ENCODE measurements at regions not wholly inside any gene's neighbourhood (a gene's known extent, or its start where the extent isn't known, plus 50 kb on each side); places are given as distances from the start of the nearest gene placed in this dataset.
A peak's percentile ranks its signal among the peaks of the same experiment; 100 is the strongest.
"Not testable (repeated sequence)": the region's sequence is repeated elsewhere in the genome, so short reads cannot be mapped to it uniquely, and the experiment has no call there.

DNA sequence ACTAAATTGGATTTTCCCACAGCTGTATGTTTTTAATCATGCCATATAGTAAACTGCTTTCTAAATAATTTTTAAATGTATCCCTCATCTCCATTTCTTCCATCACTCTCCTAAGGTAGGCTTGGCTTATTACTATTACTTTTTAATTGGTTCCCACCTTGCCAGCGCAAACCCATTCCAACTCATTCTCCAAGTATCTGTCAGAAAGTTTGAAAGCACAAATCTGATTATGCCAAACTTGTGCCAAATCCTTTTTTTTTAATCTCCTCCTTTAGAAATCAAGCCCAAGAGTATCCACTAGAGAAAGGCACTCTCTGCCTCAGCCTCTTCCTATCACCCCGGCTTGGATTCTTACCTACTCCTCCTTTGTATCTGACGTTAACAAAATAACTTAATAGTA lies 784.5 kb downstream of the TBL1XR1 start:
- DNase-seq: no peak

DNA sequence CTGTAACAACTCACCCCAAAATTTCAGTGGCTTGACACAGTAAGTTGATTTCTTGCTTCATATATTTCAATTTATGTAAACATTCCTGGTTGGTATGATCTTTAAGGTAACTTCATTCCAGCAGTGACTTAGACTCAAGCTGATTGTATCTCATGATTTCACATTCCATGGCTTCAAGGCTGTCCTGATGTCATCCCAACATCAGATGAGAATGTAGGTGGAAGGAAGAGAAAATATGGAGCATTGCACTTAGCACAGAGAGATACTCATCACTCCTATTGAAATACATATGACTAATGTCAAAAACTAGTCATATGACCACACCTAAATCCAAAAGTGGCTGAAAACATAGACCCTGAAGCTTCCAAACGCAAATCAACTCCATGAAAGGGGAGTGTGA lies 793.8 kb downstream of the TBL1XR1 start:
- DNase-seq: peak; percentile 16

DNA sequence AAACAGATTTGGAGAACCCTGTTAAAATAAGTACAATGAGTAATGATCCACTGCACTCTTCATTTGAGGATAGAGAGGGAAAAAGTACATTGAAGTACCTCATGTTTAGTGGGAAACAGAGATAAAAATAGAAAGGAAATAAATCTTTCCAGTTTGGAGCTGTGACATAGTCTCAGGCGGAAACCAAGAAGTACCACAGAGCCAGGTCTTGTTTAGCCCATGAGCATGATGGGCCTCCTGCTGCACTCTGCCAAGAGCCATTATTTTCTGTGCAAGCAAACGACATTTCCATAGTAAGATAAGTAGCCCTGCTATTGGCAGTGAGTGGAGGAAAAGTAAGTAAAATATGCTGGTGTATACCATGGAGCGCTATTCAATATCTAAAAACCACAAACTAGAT lies 796.1 kb downstream of the TBL1XR1 start:
- no peak for DNase-seq

DNA sequence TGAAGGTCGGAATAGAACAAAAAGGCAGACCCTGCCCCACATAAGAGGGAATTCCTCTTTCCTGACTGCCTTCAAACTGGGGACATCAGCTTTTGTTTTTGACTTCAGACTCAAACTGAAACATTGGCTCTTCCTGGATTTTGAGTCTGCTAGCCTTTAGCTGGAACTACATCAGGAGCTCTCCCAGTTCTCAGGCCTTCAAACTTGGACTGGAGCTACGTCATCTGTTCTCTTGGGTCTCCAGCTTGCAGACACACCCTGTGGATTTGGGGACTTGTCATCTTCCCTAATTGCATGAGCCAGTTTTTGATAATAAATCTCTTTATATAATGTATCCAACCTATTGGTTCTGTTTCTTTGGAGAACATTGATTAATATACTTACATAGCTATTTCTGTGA lies 798.1 kb downstream of the TBL1XR1 start:
- DNase-seq: no peak

DNA sequence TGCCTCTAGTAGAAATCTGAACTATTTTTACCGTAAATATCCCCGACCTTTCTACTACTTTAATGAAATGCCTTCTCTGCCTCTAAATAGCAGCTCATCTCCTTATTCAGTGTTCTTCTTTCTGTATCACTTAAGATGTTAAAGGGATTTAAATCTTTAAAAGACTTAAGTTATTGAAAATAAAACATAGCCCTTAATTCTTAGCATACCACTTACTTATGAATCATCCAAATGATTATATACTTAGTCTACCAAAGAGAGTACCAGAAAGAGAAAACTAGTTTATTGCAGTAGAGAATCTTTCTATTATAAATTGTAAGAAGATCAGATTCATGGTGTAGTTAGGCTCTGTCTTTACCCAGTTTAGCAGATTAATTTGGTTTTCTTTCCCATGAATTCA lies 802.0 kb downstream of the TBL1XR1 start:
- no peak for DNase-seq

DNA sequence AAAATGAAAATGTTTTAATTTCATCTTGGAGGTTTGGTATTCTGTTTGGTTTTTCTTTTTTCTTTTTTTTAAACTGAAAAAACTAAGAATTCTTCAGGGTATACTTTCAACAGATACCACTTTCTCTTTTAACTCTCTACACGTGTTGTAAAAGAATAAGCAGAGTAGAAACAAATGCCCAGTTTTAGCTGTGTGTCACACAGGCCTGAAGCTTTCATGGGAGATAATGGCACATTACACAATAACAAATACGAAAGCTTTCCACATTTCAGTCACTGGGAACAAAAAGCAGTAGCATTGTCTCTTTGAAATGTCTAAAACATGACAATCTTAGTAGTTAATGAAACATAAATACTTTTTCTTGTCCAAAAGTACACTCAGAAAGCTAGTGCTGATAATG lies 818.5 kb downstream of the TBL1XR1 start:
- DNase-seq: no peak

DNA sequence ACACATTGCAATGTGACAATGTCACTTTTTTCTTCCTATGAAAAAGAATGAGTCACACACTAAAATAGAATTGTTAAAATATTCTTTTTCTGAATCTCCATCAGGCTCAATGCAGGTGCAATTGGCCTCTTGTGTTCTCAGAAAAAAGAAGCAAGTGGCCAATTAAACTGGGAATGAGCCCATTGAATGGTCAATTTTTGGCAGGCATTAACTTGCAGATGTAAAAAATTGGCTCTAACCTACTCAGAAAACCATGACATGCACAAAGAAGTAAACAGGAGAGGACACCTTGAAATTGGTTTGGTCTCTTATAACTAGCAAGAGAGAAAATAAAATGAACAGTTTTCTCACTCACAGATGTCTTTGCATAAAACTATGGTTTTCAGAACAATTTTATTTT lies 820.8 kb downstream of the TBL1XR1 start:
- no peak for DNase-seq

DNA sequence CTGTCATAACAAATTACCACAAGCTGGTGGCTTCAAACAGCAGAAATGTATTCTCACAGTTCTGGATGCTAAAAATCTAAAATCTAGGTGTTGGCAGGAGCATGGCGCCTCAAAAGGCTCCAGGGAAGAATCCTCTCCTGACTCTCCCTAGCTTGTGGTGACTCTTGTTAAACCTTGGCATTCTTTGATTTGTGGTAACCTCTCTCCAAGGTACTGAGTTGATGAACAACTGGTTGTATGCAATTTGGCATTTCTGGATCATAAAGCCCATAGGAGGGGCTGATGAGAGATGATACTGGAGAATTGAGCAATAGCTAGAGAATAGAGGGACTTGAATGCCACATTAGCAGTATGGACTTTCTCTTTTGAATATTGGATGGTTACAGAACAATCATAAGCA lies 821.8 kb downstream of the TBL1XR1 start:
- DNase-seq: peak; percentile 4

DNA sequence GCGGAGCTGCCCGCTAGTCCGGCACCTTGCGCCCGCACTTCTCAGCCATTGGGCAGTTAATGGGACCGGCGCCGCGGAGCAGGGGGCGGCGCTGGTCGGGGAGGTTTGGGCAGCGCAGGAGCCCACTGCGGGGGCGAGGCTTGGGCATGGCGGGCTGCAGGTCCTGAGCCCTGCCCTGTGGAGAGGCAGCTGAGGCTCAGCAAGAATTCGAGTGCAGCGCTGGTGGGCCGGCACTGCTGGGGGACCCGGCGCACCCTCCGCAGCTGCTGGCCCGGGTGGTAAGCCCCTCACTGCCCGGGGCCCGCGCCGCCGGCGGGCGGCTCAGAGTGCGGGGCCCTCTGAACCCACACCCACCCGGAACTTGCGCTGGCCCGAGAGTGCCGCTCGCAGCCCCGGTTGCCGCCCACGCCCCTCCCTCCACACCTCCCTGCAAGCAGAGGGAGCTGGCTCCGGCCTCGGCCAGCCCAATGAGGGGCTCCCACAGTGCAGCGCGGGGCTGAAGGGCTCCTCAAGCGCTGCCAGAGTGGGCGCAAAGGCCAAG lies 835.0 kb downstream of the TBL1XR1 start:
- no peak for DNase-seq

DNA sequence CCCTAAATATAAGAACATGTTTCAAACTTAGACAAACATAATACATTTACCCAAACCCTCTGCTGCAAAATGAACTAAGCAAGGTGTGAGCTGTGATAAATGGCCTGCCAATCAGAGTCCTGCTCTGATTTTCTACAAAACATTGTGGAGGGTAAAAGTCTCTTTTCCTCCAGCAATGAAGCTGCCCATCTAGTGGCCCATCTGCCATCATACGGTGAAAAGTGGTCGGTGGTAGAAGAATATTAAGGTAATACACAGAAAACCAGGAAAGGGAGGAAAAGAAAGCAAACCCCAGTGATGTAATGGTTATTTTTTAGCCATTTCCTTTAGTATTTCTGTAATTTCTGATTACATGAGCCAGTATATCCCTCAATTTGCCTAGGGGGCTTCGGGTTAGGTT lies 838.1 kb downstream of the TBL1XR1 start:
- no peak for DNase-seq

DNA sequence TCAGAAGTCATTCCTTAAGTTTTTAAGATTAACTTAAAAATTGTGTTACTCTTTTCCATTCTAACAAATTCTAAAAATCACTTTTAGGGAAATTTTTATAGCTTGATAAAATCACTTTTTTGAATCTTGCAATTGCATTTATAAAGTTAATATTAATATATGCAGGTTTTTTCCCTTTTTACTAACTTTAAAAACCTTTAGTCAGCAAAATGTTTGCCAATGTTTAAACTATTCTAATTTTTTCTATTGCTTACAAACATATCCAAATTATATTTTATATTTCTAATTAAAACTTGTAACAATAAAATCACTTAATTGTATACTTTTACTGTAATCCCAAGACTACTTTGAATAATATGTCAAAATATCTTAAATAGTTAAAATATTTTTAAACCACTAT lies 839.4 kb downstream of the TBL1XR1 start:
- no peak for DNase-seq

DNA sequence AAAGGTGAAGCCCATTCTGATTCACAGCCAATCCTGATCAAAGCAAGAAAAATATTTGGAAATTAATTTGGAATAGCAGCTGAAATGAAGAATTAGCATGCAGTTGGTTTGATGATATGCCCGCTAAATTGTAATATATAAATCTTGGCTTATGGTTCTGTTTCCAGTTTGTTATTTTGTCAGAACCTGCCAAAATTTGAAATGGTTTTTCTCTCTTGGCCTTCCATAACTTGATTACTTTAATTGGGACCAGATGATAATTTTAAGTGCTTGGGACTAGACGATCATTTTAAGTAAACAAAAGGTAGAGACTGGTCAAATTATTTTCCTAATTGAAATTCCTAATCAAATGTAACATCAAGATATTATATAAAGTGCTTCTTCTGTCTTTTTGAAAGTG lies 842.4 kb downstream of the TBL1XR1 start:
- DNase-seq: no peak

DNA sequence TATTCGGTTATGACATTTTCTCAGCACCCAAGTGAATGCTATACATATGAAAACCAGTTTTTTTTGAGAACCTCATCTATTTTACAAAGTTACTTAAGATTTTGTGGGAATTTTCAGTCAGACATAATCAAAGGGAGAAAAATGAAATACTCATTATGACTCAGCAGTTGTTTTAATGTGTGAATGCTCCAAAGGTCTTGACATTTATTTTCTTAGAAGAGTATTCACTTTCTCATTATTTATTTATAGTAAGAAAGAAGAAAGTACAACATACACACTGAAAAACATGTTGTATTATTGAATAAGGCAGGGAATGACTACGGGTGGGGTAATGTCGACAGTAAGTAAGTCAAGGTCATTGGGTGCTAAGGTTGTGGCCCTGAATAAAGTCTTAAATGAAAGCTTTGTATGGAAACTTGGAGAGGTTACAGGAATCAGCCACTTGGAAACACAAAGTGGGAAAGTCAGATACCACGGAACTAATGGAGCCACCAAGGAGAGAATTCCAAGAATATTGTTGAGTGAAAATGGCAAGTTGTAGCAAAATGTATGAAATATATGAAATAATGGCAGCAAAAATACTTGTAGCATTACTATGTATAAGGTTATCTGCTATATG lies 844.5 kb downstream of the TBL1XR1 start:
- DNase-seq: peak; percentile 37

DNA sequence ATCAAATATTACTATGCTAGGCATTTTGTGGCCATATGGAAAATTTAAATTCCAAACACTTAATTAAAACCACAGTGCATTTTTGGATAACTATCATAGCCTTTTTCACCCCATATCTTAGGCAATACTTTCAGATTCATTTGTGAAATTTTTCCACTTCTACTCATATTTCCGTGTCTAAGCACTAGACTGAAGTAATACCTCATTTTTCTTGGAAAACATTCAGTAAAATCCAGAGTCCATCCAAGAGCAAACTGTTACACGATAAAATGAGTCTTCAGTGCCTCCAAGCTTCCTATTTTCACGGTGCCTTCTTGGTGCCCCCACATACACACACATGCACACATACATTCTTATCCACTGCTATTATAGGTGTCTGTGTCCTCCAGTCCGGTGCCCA lies 845.9 kb downstream of the TBL1XR1 start:
- DNase-seq: peak; percentile 70

DNA sequence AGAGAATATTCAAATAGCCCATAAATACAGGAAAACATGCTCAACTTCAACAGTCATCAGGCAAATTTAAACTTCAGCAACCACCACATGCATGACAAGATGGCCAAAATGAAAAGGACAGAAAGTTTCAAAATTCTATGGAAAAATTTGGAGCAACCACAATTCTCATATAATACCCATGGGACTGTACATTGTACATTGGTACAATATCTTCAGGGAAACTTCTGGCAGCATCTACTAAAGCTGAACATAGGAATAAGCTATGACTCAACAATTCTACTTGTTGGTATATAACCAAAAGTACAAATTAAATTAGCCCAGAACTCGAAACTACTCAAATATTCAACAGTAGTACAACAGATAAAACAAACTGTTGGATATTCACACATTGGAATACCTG lies 847.6 kb downstream of the TBL1XR1 start:
- peak; percentile 22 for DNase-seq

DNA sequence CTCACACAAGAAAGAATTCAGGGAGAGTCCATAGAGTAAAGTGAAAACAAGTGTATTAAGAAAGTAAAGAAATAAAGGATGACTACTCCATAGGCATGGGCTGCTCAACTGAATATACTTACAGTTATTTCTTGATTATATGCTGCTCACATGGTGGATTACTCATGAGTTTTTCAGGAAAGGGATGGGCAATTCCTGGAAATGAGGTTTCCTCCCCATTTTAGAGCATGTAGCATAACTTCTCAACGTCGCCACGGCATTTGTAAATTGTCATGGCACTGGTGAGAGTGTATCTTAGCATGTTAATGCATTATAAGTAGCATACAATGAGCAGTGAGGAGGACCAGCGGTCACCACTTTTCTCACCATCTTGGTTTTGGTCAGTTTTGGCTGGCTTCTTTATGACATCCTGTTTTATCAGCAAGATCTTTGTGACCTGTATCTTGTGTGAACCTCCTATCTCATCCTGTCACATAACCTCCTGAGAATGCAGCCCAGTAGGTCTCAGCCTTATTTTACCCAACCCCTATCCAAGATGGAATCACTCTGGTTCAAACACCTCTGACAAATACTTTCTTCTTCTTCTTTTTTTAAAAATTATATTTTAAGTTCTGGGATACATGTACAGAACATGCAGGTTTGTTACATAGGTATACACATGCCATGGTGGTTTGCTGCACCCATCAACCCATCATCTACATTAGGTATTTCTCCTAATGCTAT lies 849.7 kb downstream of the TBL1XR1 start:
- DNase-seq: no peak

DNA sequence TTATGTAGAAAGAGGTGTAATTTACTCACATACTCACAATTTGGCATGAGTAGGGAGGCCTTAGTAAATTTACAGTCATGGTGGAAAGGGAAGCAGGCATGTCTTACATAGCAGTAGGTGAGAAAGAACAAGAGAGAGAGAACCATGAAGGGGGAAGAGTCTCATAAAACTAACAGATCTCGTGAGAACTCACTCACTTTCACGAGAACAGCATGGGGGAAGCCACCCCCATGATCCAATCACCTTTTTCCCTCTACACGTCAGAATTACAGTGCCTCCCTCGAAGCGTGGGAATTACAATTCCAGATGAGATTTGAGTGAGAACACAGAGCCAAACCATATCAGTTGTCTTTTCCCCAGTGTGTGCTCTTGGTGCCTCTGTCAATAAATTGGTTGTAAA lies 855.3 kb downstream of the TBL1XR1 start:
- DNase-seq: no peak

DNA sequence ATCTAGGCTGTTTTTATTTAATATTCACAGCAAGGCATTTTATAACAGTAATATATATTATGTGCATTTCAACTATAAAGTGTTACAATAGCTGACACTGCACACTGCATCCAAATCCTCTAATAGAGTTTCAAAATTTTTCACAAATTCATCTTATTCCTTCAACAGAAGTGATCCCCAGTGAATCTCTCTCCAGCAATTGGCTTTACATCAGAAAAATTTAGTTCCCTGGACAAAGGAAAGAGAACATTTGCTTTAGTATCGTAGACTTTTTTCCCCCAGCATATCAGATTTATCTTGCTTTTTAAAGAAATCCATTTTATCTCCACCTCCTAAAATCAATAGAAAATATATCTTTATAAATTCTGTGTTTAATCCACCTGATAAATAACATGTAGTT lies 868.6 kb downstream of the TBL1XR1 start:
- DNase-seq: no peak

DNA sequence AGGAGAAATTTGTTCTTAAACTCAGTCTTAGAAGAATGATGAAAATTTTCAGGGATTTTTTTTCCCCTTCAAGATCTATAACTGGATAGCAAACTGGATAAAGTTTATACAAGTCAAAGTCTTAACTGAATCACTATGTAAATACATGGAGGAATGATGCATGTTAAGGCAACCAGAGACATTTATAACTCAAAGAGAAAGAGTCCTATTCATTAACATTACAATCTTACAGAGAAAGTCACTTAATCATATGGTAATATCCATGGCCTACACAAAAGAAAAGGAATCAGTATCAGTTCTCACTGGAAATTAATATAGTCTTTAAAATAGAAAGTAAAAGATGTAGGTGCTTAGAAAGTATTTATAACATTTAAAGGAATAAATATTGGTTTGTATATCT lies 869.1 kb downstream of the TBL1XR1 start:
- DNase-seq: no peak

DNA sequence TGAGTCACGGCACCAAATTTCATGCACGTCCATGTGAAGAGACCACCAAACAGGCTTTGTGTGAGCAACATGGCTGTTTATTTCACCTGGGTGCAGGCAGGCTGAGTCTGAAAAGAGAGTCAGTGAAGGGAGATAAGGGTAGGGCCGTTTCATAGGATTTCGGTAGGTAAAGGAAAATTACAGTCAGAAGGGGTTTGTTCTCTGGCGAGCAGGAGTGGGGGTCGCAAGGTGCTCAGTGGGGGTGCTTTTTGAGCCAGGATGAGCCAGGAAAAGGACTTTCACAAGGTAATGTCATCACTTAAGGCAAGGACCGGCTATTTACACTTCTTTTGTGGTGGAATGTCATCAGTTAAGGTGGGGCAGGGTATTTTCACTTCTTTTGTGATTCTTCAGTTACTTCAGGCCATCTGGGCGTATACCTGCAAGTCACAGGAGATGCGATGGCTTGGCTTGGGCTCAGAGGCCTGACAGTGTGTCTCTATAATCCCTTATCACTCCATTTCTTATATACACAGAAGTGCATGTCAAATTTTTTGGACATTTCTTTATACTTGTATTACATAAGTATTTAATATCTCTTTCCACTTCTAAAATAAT lies 870.3 kb downstream of the TBL1XR1 start:
- not testable (repeated sequence) for DNase-seq

DNA sequence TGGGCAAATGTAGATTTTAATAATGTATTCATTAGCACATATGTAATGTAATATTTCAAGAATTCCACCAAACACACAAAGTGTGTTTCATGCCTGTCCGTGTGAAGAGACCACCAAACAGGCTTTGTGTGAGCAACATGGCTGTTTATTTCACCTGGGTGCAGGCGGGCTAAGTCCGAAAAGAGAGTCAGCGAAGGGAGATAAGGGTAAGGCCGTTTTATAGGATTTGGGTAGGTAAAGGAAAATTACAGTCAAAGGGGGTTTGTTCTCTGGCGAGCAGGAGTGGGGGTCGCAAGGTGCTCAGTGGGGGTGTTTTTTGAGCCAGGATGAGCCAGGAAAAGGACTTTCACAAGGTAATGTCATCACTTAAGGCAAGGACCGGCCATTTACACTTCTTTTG lies 875.8 kb downstream of the TBL1XR1 start:
- DNase-seq: not testable (repeated sequence)

DNA sequence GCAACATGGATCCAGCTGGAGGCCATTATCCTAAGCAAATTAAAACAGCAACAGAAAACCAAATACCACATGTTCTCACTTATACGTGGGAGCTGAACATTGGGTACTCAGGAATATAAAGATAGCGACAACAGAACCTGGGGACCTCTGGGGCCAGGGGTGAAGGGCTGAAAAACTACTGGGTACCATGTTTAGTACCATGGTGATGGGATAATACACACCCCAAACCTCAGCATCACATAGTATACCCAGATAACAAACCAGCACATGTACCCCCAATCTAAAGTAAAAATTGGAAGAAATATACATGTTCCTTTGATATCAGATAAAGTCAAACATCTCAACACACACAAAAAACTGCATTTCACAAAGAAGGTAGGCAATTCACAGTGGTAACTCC lies 876.2 kb downstream of the TBL1XR1 start:
- no peak for DNase-seq

DNA sequence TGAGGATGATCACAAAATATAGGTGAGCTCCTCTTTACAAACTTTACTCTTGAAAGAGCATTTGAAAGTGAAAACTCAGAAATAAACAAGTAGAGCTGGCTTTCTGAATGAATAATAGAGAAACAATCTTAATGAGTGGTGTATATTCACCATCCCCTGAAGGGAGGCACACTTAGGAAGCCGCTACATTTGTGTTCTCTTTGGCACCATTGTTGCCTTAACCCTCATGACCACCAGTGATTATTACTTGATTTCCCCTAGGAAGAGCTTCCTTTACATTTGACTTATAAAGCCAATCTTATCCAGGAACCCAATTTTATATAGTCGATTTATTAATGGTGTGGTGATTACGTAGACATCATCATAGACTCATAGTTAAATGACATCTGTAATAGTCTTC lies 883.9 kb downstream of the TBL1XR1 start:
- DNase-seq: no peak

DNA sequence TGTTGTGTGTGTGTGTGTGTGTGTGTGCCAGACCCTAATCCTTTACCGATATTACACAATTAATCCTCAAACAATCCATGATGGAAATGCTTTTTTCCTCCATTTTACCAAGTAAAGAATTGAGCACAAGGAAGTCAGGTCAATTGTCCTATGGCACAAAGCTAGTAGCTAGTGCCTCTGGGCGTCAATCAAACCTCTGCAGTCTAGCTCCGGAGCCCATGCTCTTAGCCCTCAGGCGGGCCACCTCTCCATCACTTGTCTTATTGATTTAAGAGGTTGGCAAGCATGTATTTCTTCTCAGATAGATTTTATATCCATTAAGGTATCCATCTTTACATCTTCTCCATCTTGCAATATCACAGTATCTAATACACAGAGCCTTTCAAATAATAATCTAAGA lies 886.6 kb downstream of the TBL1XR1 start:
- no peak for DNase-seq
